ENCODE measurements at regions not wholly inside any gene's neighbourhood (a gene's known extent, or its start where the extent isn't known, plus 50 kb on each side); places are given as distances from the start of the nearest gene placed in this dataset.
"Not testable (repeated sequence)": the region's sequence is repeated elsewhere in the genome, so short reads cannot be mapped to it uniquely, and the experiment has no call there.

DNA sequence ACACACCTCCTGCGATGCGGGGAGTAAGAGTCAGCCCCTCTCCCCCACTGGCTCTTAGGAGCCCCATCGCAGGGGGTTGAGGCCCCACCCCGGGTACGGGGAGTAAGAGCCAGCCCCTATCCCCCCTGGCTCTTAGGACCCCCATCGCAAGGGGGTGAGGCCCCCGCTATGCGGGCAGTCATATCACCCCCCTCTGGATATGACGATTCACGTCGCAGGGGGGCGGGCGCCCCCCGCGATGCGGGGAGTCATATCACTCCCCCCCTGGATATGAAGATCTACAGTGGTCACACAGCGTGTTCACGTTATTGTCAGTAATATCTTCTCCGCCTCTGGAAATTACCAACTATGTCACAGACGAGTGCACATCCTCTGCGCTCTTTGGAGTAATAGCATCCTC, 61.1 kb downstream of the DEFB131A start:
- DNase-seq (ENCODE audit: low read depth), result not testable (repeated sequence)

DNA sequence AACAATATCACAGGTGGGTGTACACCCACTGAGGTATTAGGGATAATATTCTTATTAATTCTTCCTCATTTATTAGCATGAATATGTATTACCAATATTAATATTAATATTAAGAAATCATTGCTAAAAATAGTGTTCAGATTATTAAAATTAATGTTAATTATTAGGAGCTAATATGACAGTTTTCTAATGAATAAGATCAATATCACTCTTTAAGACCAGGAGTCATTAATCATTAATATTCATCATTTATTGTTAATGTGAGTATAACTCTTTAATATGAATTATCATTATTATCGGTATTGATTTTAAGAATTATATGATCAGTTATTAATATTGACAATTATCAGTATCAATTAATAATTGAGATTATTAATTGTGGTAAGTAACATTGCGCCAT, 62.5 kb downstream of the DEFB131A start:
- not testable (repeated sequence) for DNase-seq (ENCODE audit: low read depth)

DNA sequence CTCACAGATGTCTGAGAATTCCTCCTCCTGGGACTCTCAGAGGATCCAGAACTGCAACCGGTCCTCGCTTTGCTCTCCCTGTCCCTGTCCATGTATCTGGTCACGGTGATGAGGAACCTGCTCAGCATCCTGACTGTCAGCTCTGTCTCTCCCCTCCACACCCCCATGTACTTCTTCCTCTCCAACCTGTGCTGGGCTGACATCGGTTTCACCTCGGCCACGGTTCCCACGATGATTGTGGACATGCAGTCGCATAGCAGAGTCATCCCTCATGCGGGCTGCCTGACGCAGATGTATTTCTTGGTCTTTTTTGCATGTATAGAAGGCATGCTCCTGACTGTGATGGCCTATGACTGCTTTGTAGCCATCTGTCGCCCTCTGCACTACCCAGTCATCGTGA, 68.7 kb downstream of the DEFB131A start:
- not testable (repeated sequence) for DNase-seq (ENCODE audit: low read depth)

DNA sequence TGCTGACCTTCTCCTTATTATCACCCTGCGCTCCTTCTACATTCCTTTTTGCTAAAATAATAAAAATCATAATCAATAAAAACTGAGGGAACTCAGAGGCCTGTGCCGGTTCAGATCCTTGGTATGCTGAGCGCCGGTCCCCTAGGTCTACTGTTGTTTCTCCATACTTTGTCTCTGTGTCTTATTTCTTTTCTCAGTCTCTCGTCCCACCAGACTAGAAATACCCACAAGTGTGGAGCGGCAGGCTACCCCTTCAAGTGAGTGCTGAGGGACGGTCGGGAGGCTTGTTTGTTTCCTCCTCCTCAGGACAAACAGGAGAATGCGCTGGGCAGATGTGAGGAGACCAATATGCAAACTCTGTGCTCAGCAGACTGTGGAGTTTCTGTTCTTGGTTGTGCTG, 75.4 kb downstream of the DEFB131A start:
- not testable (repeated sequence) for DNase-seq (ENCODE audit: low read depth)

DNA sequence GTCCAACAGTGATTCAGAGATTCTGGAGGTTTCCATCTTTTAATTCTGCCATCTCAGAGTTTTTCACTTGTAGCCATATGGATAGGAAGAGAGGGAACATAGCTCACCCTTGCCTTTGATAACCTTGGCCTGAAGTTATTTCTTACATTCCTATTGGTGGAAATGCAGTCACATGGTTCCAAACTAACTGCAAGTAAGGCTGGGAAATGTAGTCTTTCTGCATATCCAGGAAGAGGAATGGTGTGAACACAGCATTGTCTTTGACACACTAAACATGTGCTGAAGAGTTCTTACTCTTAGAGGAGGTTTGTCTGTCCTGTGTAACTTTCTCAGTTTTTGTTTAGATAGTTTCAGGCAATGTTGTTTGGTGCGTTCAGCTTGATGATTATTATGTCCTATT, 78.7 kb downstream of the DEFB131A start:
- DNase-seq (ENCODE audit: low read depth), result not testable (repeated sequence)

DNA sequence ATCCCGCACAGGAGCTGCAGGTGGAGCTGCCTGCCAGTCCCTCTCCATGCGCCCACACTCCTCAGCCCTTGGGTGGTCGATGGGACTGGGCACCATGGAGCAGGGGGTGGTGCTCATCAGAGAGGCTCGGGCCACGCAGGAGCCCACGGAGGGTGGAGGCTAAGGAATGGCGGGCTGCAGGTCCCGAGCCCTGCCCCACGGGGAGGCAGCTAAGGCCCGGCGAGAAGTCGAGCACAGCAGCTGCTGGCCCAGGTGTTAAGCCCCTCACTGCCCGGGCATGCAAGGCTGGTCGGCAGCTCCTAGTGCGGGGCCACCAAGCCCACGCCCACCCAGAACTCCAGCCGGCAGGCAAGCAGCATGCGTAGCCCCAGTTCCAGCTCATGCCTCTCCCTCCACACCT, 80.2 kb downstream of the DEFB131A start:
- DNase-seq (ENCODE audit: low read depth), result not testable (repeated sequence)

DNA sequence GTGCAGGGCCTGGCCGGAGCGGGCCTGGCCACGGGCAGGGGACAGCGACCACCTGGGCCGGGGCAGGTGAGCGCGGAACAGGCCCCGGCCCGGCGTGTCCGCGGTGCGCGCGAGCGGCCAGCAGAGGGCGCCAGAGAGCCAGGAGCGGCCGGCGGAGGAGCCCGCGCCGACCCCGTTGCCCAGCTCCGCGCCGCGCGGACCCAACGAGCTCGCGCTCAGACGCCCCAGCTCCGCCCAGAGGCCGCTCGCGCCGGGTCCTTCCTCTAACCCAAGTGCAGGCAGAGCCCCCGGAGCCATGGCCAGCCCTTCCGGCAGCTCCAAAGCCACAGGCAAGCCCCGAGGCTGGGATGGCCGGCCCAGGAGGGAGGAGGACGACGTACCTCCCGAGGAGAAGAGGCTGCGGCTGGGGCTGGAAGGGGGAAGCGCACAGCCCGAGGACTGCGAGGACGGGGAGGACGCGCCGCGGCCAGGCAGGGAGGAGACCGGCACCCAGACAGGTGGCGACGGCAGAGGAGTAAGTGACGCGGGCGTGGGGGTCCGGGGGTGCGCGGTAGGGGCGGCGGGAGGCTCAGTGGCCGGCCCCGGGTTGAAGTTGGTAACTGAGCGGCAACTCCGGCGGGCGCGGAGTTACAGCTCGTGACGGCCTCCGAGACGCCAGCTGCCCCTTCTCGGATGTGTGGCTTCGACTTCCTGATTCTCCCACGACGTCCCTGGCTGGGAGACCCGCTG, 88.1 kb downstream of the DEFB131A start:
- DNase-seq (ENCODE audit: low read depth), result peak; percentile 17

DNA sequence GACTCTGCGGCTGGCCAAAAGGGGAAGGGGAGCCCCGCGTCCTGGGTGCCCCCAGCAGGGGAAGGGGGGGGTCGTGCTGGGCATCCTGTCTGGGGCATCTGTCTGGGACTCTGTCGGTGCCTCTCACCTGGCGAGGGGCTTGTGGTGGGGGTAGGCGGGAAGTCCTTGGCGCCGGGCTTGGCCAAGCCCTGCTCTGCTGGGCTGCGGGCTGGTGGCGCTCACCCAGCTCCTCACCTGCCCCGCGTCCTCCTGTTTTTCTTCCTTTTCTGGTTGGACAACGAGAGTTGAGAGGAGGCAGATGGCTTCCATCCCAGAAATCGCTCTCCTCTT, 88.6 kb downstream of the DEFB131A start:
- DNase-seq (ENCODE audit: low read depth), result not testable (repeated sequence)

DNA sequence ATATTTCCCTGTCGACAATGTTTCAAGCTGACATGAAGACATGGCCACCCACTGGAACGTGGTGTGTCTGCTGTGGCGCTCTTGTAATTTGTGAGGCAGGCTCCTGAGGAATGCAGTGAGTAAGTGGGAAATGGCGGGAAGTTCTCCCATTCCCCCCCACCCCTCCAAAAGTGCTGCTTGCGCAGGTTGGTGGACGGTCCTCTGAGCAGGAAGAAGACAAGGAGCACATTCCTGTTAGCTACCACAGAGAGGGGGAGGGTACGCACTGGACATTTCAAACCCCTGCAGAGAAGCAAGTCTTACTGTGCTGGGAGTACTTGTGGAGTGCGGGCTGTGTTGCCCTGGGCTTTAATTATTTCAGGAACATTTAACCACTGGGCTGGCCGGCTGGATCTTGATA, 92.9 kb downstream of the DEFB131A start:
- not testable (repeated sequence) for DNase-seq (ENCODE audit: low read depth)

DNA sequence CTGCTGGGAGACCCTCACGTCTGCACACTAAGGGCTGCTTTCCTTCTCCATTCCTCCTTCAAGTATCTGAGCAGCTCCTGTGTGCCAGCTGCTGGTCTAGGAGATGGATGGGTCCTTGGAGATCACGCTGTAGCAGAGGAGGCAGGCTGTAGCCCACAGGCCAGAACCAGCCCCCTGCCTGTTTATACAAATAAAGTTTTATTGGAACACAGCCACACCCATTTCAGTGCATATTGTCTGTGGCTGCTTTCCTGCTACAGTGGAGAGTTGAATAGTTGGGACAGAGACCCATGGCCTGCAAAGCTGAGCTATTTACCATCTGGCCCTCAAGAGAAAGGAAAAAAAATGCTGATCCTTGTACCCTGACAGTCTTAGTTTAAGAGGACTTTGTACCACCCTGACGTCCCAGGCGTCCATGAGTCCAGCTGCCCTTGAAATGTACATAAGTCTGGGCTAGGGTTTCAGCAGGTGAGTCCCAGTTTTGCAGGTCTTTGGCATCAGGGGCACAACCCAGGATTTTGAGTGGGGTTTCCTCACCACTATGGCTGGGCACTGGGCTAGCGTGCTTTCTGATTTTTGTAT, 95.8 kb downstream of the DEFB131A start:
- not testable (repeated sequence) for DNase-seq (ENCODE audit: low read depth)

DNA sequence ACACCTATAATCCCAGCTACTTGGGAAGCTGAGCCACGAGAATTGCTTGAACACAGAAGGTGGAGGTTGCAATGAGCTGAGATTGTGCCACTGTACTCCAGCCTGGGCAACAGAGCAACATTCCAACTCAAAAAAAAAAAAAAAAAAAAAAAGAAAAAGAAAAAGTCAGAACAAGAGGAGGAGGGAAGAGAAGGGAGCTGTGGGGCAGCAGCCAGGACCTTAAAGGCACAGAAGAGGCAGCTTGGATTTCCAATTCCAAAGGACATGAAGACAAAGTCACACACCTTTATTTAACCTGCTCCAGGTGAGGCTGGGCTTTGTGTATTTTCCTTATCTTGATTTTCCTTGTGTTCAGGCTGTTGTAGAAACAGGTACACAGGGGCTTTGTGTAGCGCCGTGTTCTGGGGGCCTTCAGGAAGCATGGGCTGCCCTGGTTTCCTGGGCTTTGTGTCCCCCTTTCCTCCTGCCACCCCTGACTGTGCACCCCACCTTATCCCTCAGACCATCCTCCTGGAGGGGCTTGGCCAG, 97.2 kb downstream of the DEFB131A start:
- DNase-seq (ENCODE audit: low read depth), result not testable (repeated sequence)

DNA sequence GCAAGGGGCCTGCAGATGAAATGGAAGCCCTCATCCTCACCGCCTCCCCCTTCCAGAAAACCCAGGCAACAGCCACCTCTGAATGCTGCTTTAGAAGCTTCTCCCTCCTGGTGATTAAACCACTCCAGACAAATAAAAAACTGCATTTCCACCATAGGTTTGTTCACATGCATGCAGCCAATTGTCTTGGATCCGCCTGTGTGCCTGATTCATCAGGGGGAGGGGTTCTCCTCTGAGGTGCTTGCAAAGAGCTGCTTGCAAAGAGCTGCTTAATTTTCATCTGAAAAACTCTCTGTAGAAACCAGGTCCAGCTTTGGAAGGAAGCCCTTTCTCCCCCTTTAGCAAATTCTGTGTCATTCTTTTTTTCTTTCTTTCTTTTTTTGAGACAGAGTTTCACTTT, 100.6 kb downstream of the DEFB131A start:
- not testable (repeated sequence) for DNase-seq (ENCODE audit: low read depth)

DNA sequence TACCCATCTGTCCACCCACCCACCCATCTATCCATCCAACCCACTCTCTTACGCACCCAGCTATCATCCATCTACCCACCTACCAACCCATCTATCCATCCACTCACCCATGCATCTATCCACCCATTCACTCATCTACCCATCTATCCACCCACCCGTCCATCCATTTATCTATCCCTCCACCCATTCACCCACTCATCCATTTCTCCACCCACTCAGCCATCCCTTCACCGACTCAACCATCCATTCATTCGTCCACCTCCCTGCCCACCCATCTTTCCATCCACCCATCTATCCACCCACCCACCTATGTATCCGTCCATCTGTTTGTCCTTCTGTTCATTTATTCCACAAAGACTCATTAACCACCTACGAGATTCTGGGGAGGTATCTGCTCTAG, 103.3 kb downstream of the DEFB131A start:
- DNase-seq (ENCODE audit: low read depth), result not testable (repeated sequence)

DNA sequence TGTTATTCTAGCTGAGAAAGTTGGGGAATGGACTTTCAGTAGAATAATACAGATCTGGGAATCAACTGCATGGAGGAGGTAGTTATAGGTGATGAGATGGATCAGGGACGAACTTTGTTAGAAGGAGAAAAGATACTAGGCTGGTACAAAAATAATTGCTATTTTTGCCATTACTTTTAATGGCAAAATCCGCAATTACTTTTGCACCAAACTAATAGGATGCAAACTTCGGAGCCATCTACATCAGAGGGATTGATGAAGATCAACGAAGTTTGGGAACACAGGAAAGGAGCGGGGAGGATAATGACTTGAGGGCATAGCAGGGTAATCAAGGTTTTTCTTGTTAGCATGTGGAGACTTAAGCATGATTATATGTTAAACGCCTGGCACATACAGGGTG, 111.9 kb downstream of the DEFB131A start:
- not testable (repeated sequence) for DNase-seq (ENCODE audit: low read depth)

DNA sequence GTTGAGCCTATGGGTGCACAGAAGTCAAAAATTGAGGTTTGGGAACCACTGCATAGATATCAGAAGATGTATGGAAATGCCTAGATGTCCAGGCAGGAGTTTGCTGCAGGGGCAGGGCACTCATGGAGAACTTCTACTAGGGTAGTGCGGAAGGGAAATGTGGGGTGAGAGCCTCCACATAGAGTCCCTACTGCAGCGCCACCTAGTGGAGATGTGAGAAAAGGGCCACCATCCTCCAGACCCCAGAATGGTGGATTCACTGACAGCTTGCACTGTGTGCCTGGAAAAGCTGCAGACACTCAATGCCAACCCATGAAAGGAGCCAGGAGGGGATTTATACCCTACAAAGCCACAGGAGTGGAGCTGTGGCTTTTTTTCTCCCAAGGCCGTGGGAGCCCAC, 133.7 kb downstream of the DEFB131A start:
- DNase-seq (ENCODE audit: low read depth), result not testable (repeated sequence)

DNA sequence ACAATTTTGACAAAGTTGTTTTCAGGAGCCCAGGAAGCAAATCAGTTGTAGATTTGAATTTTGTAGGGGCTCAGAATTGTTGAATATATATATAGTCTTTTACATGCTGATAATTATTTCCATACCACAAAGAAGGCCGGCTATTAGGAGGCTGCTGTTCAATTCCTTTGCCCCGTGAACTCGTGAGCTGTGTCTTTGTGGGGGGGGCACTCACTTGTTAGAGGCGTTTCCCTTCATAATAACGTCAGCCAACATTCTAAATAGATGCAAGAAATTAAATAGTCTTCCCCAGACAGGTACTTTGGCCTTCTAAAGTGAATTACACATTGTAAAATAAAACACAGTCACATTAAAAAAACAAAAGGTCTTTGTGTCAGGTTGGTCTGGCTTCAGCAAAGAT, 138.7 kb downstream of the DEFB131A start:
- not testable (repeated sequence) for DNase-seq (ENCODE audit: low read depth)

DNA sequence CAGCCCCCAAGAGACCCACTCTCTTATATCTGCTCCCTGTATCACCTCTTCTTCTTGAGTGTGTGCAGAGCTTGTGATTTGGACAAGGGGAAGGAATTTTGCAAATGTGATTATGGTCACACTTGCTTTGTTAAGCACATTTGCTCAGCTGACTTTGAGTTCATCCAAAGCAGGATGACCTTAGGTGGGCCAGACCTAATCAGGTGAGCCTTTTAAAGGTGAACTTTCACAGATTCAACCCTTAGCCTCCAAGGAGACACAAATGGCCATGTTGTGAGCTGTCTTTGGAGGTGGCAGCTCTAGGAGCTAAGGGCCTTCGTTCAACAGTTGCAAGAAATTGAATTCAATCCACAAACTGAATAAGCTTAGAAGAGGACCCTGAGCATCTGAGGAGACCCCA, 147.8 kb downstream of the DEFB131A start:
- no peak for DNase-seq (ENCODE audit: low read depth)

DNA sequence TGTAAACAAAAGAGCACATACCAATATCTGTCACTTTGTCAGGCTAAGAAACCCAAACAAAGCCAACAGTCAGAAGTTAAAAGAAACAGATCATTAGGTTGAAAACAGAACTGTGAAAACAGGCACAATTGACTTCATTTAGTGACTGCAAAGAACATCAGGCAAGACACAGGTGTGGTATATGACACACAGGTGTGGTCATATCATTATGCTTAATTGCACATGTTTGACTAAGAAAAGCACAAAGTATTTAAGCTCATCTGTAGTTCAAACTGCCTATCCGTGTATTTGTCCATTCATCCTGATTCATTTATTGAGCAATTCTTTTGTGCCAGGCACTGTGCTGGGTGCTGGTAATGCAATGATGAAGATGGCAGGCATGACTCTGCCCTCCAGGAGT, 150.7 kb downstream of the DEFB131A start:
- DNase-seq (ENCODE audit: low read depth), result no peak

DNA sequence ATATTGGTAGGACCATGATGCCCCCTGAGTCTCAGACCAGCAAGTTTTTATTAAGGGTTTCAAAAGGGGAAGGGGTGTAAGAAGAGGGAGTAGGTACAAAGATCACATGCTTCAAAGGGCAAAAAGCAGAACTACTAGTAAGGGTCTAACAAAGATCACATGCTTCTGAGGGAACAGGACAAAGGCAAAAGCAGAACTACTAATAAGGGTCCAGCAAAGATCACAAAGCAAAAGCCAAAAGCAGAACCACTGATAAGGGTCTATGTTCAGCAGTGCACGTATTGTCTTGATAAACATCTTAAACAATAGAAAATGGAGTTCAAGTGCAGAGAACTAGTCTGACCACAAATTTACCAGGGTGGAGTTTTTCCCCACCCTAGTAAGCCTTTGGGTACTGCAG, 151.3 kb downstream of the DEFB131A start:
- DNase-seq (ENCODE audit: low read depth), result not testable (repeated sequence)

DNA sequence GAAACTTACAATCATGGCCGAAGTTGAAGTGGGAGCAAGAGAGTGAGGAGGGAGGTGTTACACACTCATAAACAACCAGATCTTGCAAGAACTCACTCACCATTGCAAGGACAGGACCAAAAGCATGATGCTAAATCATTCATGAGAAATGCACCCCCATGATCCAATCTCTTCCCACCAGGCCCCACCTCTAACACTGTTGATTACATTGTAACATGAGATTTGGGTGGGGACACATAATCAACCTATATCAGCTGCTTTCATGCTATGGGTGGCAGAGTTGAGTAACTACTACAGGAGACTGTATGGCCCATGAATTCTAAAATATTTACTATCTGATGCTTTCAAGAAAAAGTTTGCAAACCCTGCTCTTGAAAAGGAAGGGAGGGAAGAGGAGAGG, 155.1 kb downstream of the DEFB131A start:
- no peak for DNase-seq (ENCODE audit: low read depth)

DNA sequence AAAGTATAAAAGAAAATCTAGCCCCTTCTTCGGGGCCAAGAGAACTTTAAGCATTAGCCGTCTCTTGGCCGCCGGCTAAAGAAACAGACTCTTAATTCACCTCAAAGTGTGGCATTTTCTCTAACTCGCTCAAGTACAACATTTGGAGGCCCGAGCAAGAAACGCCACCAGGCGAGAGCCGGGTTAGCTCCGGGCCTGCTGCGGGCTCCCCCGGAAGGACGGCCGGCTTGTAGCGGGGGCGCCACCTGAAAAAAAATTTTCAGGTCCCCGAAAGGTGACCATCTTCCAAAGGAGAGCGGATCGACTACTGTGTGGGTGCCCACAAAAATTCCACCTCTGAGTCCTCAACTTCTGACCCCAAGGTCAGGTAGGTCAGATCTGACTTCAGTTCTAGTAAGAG, 156.0 kb downstream of the DEFB131A start:
- no peak for DNase-seq (ENCODE audit: low read depth)

DNA sequence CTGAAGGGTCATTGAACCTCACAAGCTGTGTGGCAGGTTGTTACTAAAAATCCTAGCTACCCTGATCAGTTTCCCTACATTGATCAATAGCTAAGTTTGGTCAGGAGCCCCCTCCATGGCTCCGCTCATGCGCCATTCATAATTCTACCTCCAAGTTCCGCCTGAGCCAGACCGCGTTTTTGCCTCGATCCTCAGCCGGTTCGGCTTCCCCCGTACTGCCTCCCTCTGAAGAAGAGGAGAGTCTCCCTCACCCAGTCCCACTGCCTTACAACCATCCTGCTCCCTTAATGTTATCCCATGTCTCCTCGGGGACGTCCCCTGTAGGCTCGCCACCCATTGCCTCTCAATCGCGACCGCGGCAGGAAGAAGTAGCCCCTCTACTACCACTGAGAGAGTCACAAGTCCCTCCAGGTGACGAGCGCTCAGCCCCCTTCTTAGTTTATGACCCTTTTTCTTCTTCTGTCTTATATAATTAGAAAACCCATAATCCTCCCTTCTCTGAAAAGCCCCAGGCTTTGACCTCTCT, 158.2 kb downstream of the DEFB131A start:
- no peak for DNase-seq (ENCODE audit: low read depth)
